ENCODE measurements at regions not wholly inside any gene's neighbourhood (a gene's known extent, or its start where the extent isn't known, plus 50 kb on each side); places are given as distances from the start of the nearest gene placed in this dataset.

- H3K4me1 ChIP-seq (ENCODE audit: control insufficient read depth, insufficient read depth, low read length) = peaks cover 14% of the 10 kb centered on the region
- no peak overlapping the region for H3K27ac ChIP-seq (ENCODE audit: low read depth, low read length)
Observed at GRCh38 chrX:113675278-113675677, 834.6 kb upstream of the AMOT start.

GRCh38 chrX:113651306-113651705 is 810.7 kb upstream of the AMOT start:
- no peaks in the 10 kb centered on the region for H3K9me3 ChIP-seq (ENCODE audit: control insufficient read depth, insufficient read depth, low read length)
- no peaks in the 10 kb centered on the region; the same call in 1 of the 2 replicates for H3K27me3 ChIP-seq (ENCODE audit: control insufficient read depth, insufficient read depth, low read length)
- no peak overlapping the region for H3K27ac ChIP-seq (ENCODE audit: low read depth, low read length)
- H3K36me3 ChIP-seq (ENCODE audit: control insufficient read depth, insufficient read depth, low read length) = no peaks in the 10 kb centered on the region; the same call in 1 of the 2 replicates
- H3K4me3 ChIP-seq (ENCODE audit: low read depth, low read length) = no peak overlapping the region
- H3K9ac ChIP-seq (ENCODE audit: low read depth, low read length) = no peak overlapping the region
- peaks cover 27% of the 10 kb centered on the region for H3K4me1 ChIP-seq (ENCODE audit: control insufficient read depth, insufficient read depth, low read length)

More at GRCh38 chrX:113675278-113675677, 834.6 kb upstream of the AMOT start:
- no peak overlapping the region for H3K9ac ChIP-seq (ENCODE audit: low read depth, low read length)
- H3K36me3 ChIP-seq (ENCODE audit: control insufficient read depth, insufficient read depth, low read length) = no peaks in the 10 kb centered on the region
- no peak overlapping the region for H3K4me3 ChIP-seq (ENCODE audit: low read depth, low read length)
- H3K9me3 ChIP-seq (ENCODE audit: control insufficient read depth, insufficient read depth, low read length) = no peaks in the 10 kb centered on the region
- H3K27me3 ChIP-seq (ENCODE audit: control insufficient read depth, insufficient read depth, low read length) = no peaks in the 10 kb centered on the region

GRCh38 chrX:113644426-113644825 is 803.8 kb upstream of the AMOT start:
- Histone ChIP-seq H3K9me3 (ENCODE audit: control insufficient read depth, insufficient read depth, low read length) (no peaks in the 10 kb centered on the region), H3K27ac (ENCODE audit: low read depth, low read length) (no peak overlapping the region), H3K4me3 (ENCODE audit: low read depth, low read length) (no peak overlapping the region), H3K4me1 (ENCODE audit: control insufficient read depth, insufficient read depth, low read length) (no peaks in the 10 kb centered on the region), H3K9ac (ENCODE audit: low read depth, low read length) (no peak overlapping the region), H3K27me3 (ENCODE audit: control insufficient read depth, insufficient read depth, low read length) (no peaks in the 10 kb centered on the region), H3K36me3 (ENCODE audit: control insufficient read depth, insufficient read depth, low read length) (no peaks in the 10 kb centered on the region; the same call in 1 of the 2 replicates)

- no peak overlapping the region for H3K27ac ChIP-seq (ENCODE audit: low read depth, low read length)
- H3K4me1 ChIP-seq (ENCODE audit: control insufficient read depth, insufficient read depth, low read length) = no peaks in the 10 kb centered on the region
- no peak overlapping the region for H3K4me3 ChIP-seq (ENCODE audit: low read depth, low read length)
- no peaks in the 10 kb centered on the region for H3K27me3 ChIP-seq (ENCODE audit: control insufficient read depth, insufficient read depth, low read length)
- H3K9ac ChIP-seq (ENCODE audit: low read depth, low read length) = no peak overlapping the region
- H3K36me3 ChIP-seq (ENCODE audit: control insufficient read depth, insufficient read depth, low read length) = no peaks in the 10 kb centered on the region
- H3K9me3 ChIP-seq (ENCODE audit: control insufficient read depth, insufficient read depth, low read length) = no peaks in the 10 kb centered on the region
Observed at GRCh38 chrX:113634565-113634964, 793.9 kb upstream of the AMOT start.

- Histone ChIP-seq H3K9ac (ENCODE audit: low read depth, low read length) (no peak overlapping the region), H3K36me3 (ENCODE audit: control insufficient read depth, insufficient read depth, low read length) (no peaks in the 10 kb centered on the region), H3K27ac (ENCODE audit: low read depth, low read length) (no peak overlapping the region), H3K27me3 (ENCODE audit: control insufficient read depth, insufficient read depth, low read length) (no peaks in the 10 kb centered on the region), H3K4me3 (ENCODE audit: low read depth, low read length) (no peak overlapping the region), H3K9me3 (ENCODE audit: control insufficient read depth, insufficient read depth, low read length) (no peaks in the 10 kb centered on the region), H3K4me1 (ENCODE audit: control insufficient read depth, insufficient read depth, low read length) (no peaks in the 10 kb centered on the region)
Observed at GRCh38 chrX:113629326-113629725, 788.7 kb upstream of the AMOT start.

GRCh38 chrX:113594123-113594841 is 753.7 kb upstream of the AMOT start:
- no peaks in the 10 kb centered on the region for H3K36me3 ChIP-seq (ENCODE audit: control insufficient read depth, insufficient read depth, low read length)
- no peak overlapping the region for H3K4me3 ChIP-seq (ENCODE audit: low read depth, low read length)
- H3K27me3 ChIP-seq (ENCODE audit: control insufficient read depth, insufficient read depth, low read length) = 0 out of 2 replicates have a peak, but pooled peaks cover 4% of the 10 kb centered on the region
- no peak overlapping the region for H3K9ac ChIP-seq (ENCODE audit: low read depth, low read length)
- H3K27ac ChIP-seq (ENCODE audit: low read depth, low read length) = no peak overlapping the region
- H3K9me3 ChIP-seq (ENCODE audit: control insufficient read depth, insufficient read depth, low read length) = peaks cover 8% of the 10 kb centered on the region
- no peaks in the 10 kb centered on the region for H3K4me1 ChIP-seq (ENCODE audit: control insufficient read depth, insufficient read depth, low read length)

GRCh38 chrX:113586281-113586898 is 745.8 kb upstream of the AMOT start:
- Histone ChIP-seq H3K4me3 (ENCODE audit: low read depth, low read length) (no peak overlapping the region), H3K27ac (ENCODE audit: low read depth, low read length) (no peak overlapping the region), H3K27me3 (ENCODE audit: control insufficient read depth, insufficient read depth, low read length) (no peaks in the 10 kb centered on the region), H3K36me3 (ENCODE audit: control insufficient read depth, insufficient read depth, low read length) (no peaks in the 10 kb centered on the region), H3K4me1 (ENCODE audit: control insufficient read depth, insufficient read depth, low read length) (no peaks in the 10 kb centered on the region), H3K9me3 (ENCODE audit: control insufficient read depth, insufficient read depth, low read length) (no peaks in the 10 kb centered on the region), H3K9ac (ENCODE audit: low read depth, low read length) (no peak overlapping the region)

- H3K36me3 ChIP-seq (ENCODE audit: control insufficient read depth, insufficient read depth, low read length) = no peaks in the 10 kb centered on the region
- no peaks in the 10 kb centered on the region for H3K4me1 ChIP-seq (ENCODE audit: control insufficient read depth, insufficient read depth, low read length)
- H3K9ac ChIP-seq (ENCODE audit: low read depth, low read length) = no peak overlapping the region
- no peaks in the 10 kb centered on the region for H3K27me3 ChIP-seq (ENCODE audit: control insufficient read depth, insufficient read depth, low read length)
- no peak overlapping the region for H3K27ac ChIP-seq (ENCODE audit: low read depth, low read length)
- no peak overlapping the region for H3K4me3 ChIP-seq (ENCODE audit: low read depth, low read length)
- no peaks in the 10 kb centered on the region; the same call in 1 of the 2 replicates for H3K9me3 ChIP-seq (ENCODE audit: control insufficient read depth, insufficient read depth, low read length)
Observed at GRCh38 chrX:113580486-113580885, 739.9 kb upstream of the AMOT start.

GRCh38 chrX:113558576-113558975 is 717.9 kb upstream of the AMOT start:
- no peak overlapping the region for H3K4me3 ChIP-seq (ENCODE audit: low read depth, low read length)
- H3K27ac ChIP-seq (ENCODE audit: low read depth, low read length) = no peak overlapping the region
- no peaks in the 10 kb centered on the region for H3K27me3 ChIP-seq (ENCODE audit: control insufficient read depth, insufficient read depth, low read length)
- no peaks in the 10 kb centered on the region for H3K4me1 ChIP-seq (ENCODE audit: control insufficient read depth, insufficient read depth, low read length)
- H3K9me3 ChIP-seq (ENCODE audit: control insufficient read depth, insufficient read depth, low read length) = no peaks in the 10 kb centered on the region
- H3K9ac ChIP-seq (ENCODE audit: low read depth, low read length) = no peak overlapping the region
- H3K36me3 ChIP-seq (ENCODE audit: control insufficient read depth, insufficient read depth, low read length) = no peaks in the 10 kb centered on the region

GRCh38 chrX:113551919-113552318 is 711.3 kb upstream of the AMOT start:
- Histone ChIP-seq H3K9ac (ENCODE audit: low read depth, low read length) (no peak overlapping the region), H3K36me3 (ENCODE audit: control insufficient read depth, insufficient read depth, low read length) (no peaks in the 10 kb centered on the region), H3K4me1 (ENCODE audit: control insufficient read depth, insufficient read depth, low read length) (peaks cover 11% of the 10 kb centered on the region), H3K9me3 (ENCODE audit: control insufficient read depth, insufficient read depth, low read length) (no peaks in the 10 kb centered on the region), H3K27me3 (ENCODE audit: control insufficient read depth, insufficient read depth, low read length) (no peaks in the 10 kb centered on the region; the same call in 1 of the 2 replicates), H3K27ac (ENCODE audit: low read depth, low read length) (no peak overlapping the region), H3K4me3 (ENCODE audit: low read depth, low read length) (no peak overlapping the region)

GRCh38 chrX:113548308-113549015 is 707.8 kb upstream of the AMOT start:
- peaks cover 17% of the 10 kb centered on the region for H3K4me1 ChIP-seq (ENCODE audit: control insufficient read depth, insufficient read depth, low read length)
- peaks cover 7% of the 10 kb centered on the region; the same call in 1 of the 2 replicates for H3K27me3 ChIP-seq (ENCODE audit: control insufficient read depth, insufficient read depth, low read length)
- no peak overlapping the region for H3K27ac ChIP-seq (ENCODE audit: low read depth, low read length)
- no peak overlapping the region for H3K4me3 ChIP-seq (ENCODE audit: low read depth, low read length)
- no peaks in the 10 kb centered on the region for H3K9me3 ChIP-seq (ENCODE audit: control insufficient read depth, insufficient read depth, low read length)
- no peaks in the 10 kb centered on the region for H3K36me3 ChIP-seq (ENCODE audit: control insufficient read depth, insufficient read depth, low read length)
- no peak overlapping the region for H3K9ac ChIP-seq (ENCODE audit: low read depth, low read length)
